Fibroblast of peridontal ligament (primary cell): ENCODE measurements at regions not wholly inside any gene's neighbourhood (a gene's known extent, or its start where the extent isn't known, plus 50 kb on each side); places are given as distances from the start of the nearest gene placed in this dataset.
"Not testable (repeated sequence)": the region's sequence is repeated elsewhere in the genome, so short reads cannot be mapped to it uniquely, and the experiment has no call there.

Experiments
- DNase-seq: peaks from one replicate; pipeline ENCODE4 v3.0.0-alpha.2; 2010; ENCODE audit errors: extremely low read depth

GRCh38 chrY:17511984-17512383, 368.0 kb downstream of the CDY2B start:
- not testable (repeated sequence) for DNase-seq

- not testable (repeated sequence) for DNase-seq
Measured at GRCh38 chrY:17511476-17511875, 368.5 kb downstream of the CDY2B start.

- DNase-seq, result not testable (repeated sequence)
Measured at GRCh38 chrY:17505834-17506233, 374.2 kb downstream of the CDY2B start.

GRCh38 chrY:17484763-17485162, 395.3 kb downstream of the CDY2B start:
- DNase-seq, result not testable (repeated sequence)

- DNase-seq, result not testable (repeated sequence)
Measured at GRCh38 chrY:17484157-17484556, 395.9 kb downstream of the CDY2B start.

GRCh38 chrY:17481389-17482022, 398.5 kb downstream of the CDY2B start:
- not testable (repeated sequence) for DNase-seq

- not testable (repeated sequence) for DNase-seq
Measured at GRCh38 chrY:17472068-17472467, 408.0 kb downstream of the CDY2B start.

- DNase-seq, result not testable (repeated sequence)
Measured at GRCh38 chrY:17459753-17460152, 420.3 kb downstream of the CDY2B start.

- DNase-seq, result peak; percentile 14
Measured at GRCh38 chrY:17430570-17431166, 449.4 kb downstream of the CDY2B start.

GRCh38 chrY:17398336-17399072, 481.5 kb downstream of the CDY2B start:
- DNase-seq, result no peak

- no peak for DNase-seq
Measured at GRCh38 chrY:17397659-17398058, 482.4 kb downstream of the CDY2B start.

- DNase-seq, result no peak
Measured at GRCh38 chrY:17381431-17382070, 498.5 kb downstream of the CDY2B start.

- no peak for DNase-seq
Measured at GRCh38 chrY:17378326-17378725, 501.7 kb downstream of the CDY2B start.

GRCh38 chrY:17368413-17368812, 511.6 kb downstream of the CDY2B start:
- DNase-seq, result no peak

- no peak for DNase-seq
Measured at GRCh38 chrY:17366400-17366799, 513.6 kb downstream of the CDY2B start.

GRCh38 chrY:17339028-17339427, 541.0 kb downstream of the CDY2B start:
- DNase-seq, result no peak

GRCh38 chrY:17330733-17331132, 549.3 kb downstream of the CDY2B start:
- DNase-seq, result no peak

- DNase-seq, result peak; percentile 55
Measured at GRCh38 chrY:17319916-17320315, 560.1 kb downstream of the CDY2B start.

- peak; percentile 20 for DNase-seq
Measured at GRCh38 chrY:17318631-17319030, 561.4 kb downstream of the CDY2B start.

GRCh38 chrY:17277056-17277455, 603.0 kb downstream of the CDY2B start:
- DNase-seq, result no peak

- DNase-seq, result no peak
Measured at GRCh38 chrY:17259497-17259896, 620.5 kb downstream of the CDY2B start.

- DNase-seq, result no peak
Measured at GRCh38 chrY:17238406-17238805, 641.6 kb downstream of the CDY2B start.
